GM19467 (cell line): ENCODE measurements at regions not wholly inside any gene's neighbourhood (a gene's known extent, or its start where the extent isn't known, plus 50 kb on each side); places are given as distances from the start of the nearest gene placed in this dataset.

ENCODE experiments used
- ATAC-seq: cut with Tn5 transposase; IDR thresholded peaks from one replicate; pipeline ENCODE4 v1.9.1; 2021; ENCODE audit warnings: mild to moderate bottlenecking, moderate library complexity; ENCODE audit not compliant: unreplicated experiment

GRCh38 chr9:106723926-106724325 is 139.0 kb upstream of the ZNF462 start:
- no peak for ATAC-seq

GRCh38 chr9:106724566-106724965 is 138.4 kb upstream of the ZNF462 start:
- no peak for ATAC-seq

- ATAC-seq = no peak
Observed at GRCh38 chr9:106726070-106726815, 136.7 kb upstream of the ZNF462 start.

- ATAC-seq = no peak
Observed at GRCh38 chr9:106727969-106728368, 135.0 kb upstream of the ZNF462 start.

- no peak for ATAC-seq
Observed at GRCh38 chr9:106728860-106729259, 134.1 kb upstream of the ZNF462 start.

- no peak for ATAC-seq
Observed at GRCh38 chr9:106731910-106732309, 131.1 kb upstream of the ZNF462 start.

DNA sequence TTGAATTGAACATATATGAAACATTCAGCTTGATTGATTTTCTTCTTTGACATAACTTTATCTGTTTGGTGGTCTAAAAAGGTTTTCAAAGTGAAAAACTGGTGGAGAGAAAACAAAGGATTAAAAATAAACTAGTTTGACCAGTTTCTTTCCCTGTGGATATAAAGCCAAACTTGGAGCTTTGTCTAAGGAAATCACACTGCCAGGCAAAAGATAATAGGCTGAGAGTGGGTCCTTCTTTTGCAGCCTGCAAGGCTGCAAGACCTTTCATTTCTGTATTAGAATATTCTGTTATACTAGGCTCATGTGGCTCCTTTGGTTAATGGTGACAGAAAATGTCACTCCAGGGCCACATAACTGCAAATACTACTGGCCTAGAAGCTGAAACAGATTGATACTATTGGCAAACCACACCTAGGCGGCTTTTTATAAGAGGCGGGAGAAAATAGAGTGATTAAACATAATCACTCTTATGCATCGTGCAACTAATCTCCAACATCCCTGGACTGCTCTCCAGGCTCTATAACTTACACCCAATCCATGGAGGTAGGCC is 129.1 kb upstream of the ZNF462 start:
- no peak for ATAC-seq

DNA sequence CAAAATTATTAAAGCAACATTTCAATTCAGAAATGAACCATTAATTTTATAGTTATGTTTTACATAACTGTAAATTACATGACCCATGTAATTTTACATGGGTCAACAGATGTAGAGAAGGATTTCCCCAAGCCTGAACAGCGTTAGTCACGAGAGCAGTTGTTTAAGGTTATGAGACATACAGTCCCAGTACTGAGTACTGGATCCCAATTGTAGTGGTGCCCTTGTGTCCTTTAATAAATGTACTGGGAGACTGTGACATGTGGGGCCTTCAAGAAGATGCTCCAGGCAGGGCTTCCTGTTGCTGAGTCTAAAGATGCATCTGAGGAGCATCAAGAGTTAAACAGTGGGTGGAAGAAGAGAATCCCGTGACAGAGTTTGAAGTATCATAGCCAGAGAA is 125.5 kb upstream of the ZNF462 start:
- no peak for ATAC-seq

GRCh38 chr9:106738109-106738508 is 124.9 kb upstream of the ZNF462 start:
- no peak for ATAC-seq

DNA sequence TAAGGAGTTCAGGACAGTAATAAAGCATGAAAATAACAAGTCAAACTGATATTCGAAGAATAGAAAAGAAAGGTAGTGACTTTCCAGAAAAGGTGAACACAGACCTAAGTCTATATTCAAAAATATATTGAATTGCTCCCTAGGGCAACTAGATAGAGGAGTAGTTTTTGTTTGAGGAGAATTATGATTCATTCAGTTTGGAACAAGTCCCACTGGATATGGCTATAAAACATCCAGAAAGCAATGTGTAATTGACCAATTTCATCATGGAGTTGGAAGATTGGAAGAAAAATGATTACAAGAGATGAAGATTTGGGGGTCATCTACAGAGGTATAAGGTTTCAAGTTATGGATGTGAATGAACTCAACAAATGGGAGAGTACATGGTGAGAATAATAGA is 117.5 kb upstream of the ZNF462 start:
- no peak for ATAC-seq

GRCh38 chr9:106745876-106746275 is 117.1 kb upstream of the ZNF462 start:
- ATAC-seq = no peak

DNA sequence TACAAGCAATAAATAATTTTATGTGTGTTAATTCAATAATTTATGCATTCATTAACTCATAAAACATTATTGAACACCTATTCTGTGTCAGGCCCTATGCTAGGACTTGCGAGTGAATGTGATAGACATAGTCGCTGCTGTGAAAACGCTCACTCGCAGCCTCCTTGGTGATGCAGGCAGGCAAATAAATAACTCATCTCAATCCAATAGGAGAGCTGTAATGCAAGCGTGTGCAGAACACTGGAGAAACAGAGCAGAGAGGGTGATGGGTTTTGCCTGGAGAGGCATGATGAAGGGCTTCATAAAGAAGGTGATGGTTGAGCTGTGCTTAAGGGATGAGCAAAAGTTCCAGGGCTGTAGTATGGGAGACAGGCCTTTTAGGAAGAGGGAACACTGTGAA is 111.3 kb upstream of the ZNF462 start:
- ATAC-seq = no peak

GRCh38 chr9:106752581-106752980 is 110.4 kb upstream of the ZNF462 start:
- no peak for ATAC-seq

GRCh38 chr9:106753155-106753671 is 109.8 kb upstream of the ZNF462 start:
- peak; percentile 85 for ATAC-seq

DNA sequence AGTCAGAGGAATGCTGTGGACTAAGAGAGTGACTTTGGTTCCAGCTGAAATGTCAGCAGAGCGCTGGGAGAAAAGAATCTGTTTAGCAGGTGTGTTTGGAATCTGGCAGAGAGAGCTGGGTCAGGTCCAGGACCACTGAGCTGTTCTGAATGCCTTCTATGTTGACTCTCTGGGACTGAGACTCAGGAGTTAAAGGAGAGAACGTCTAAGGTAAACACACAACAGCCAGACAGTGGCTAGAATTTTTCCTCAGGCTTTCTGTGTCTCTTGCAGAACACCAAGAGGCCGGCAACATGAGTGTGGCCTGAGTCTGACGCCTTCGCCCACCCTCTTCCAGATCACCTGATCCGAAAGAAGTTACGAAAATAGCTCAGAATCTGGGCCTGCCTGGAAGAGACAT is 107.2 kb upstream of the ZNF462 start:
- ATAC-seq = no peak

GRCh38 chr9:106757514-106757913 is 105.5 kb upstream of the ZNF462 start:
- ATAC-seq = no peak

DNA sequence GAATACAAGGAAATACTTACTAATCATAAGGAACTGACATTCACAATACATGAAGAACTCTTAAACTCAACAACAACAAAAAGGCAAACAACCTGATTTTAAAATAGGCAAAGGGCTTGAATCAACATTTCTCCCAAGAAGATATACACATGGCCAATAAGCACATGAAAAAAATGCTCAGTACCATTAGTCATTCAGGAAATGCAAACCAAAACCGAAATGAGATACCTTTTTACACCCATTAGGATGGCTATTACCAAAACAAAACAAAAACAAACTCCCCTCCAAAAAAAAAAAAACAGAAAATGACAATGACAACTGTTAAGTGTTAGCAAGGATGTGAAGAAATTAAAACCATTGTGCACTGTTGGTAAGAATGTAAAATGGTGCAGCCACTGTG is 104.1 kb upstream of the ZNF462 start:
- ATAC-seq = peak; percentile 77

- no peak for ATAC-seq
Observed at GRCh38 chr9:106761493-106761892, 101.5 kb upstream of the ZNF462 start.

DNA sequence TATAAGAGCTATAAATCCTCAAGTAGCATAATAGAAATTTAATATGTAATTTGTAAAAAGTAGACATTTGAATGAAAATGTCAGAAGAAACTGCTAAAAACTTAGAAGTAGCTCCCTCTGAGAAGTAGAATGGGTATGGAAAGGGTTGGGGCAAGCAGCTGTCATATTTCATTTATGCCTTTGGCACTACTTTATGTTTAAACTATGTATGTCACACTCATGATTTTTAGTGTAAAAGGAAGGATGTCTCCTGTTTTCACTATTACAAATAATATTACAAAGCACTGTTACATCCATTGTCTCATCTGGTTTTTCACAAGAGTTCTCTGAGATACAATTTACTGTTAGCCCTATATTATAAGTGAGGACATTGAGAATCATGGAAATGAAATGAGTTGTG is 96.3 kb upstream of the ZNF462 start:
- no peak for ATAC-seq

GRCh38 chr9:106769331-106769730 is 93.6 kb upstream of the ZNF462 start:
- ATAC-seq = no peak

DNA sequence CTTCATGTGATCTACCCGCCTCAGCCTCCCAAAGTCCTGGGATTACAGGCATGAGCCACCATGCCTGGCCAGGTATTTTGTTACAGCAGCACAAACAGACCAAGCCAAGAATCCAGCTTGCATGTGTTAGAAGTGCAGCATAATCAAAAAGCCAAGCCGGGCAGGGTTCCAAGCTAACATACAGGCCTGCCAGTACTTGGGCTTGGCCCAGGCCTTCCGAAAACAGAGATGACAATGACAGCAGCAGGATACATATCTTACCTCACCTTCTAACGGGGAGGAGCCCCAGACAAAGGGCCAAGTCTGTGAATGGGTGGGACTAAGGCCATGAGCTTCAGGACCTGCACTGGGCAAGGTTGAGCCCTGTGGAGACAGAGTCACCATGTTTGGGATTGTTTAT is 91.4 kb upstream of the ZNF462 start:
- no peak for ATAC-seq

GRCh38 chr9:106772523-106773290 is 90.3 kb upstream of the ZNF462 start:
- ATAC-seq = no peak
